ENCODE measurements at regions not wholly inside any gene's neighbourhood (a gene's known extent, or its start where the extent isn't known, plus 50 kb on each side); places are given as distances from the start of the nearest gene placed in this dataset.

- TF ChIP-seq MAX (IDR thresholded peaks at IDR 0.05) (no peak), USF1 (IDR thresholded peaks at IDR 0.05) (no peak), TEAD4 (IDR thresholded peaks at IDR 0.05) (no peak), CREB1 (IDR thresholded peaks at IDR 0.05; ENCODE audit: low read depth) (no peak), NFIC (IDR thresholded peaks at IDR 0.05) (no peak)
Measured at GRCh38 chr2:237196866-237197618, 111.4 kb downstream of the COPS8 start.

- no peak for TF ChIP-seq USF1 (IDR thresholded peaks at IDR 0.05)
- TF ChIP-seq ZBTB7A (IDR thresholded peaks at IDR 0.05; ENCODE audit: low read depth) = no peak
Measured at GRCh38 chr2:237198164-237198855, 112.6 kb downstream of the COPS8 start.

- no peak for TF ChIP-seq TCF12 (IDR thresholded peaks at IDR 0.05; ENCODE audit: low read depth)
- TF ChIP-seq CEBPB (IDR thresholded peaks at IDR 0.05) = no peak
- TF ChIP-seq ZBTB7A (IDR thresholded peaks at IDR 0.05; ENCODE audit: low read depth) = no peak
Measured at GRCh38 chr2:237199082-237199481, 113.4 kb downstream of the COPS8 start.

- no peak for TF ChIP-seq RAD21 (IDR thresholded peaks at IDR 0.05; ENCODE audit: low read depth)
- no peak for TF ChIP-seq CEBPB (IDR thresholded peaks at IDR 0.05)
- no peak for TF ChIP-seq TCF12 (IDR thresholded peaks at IDR 0.05; ENCODE audit: low read depth)
- no peak for TF ChIP-seq TAF1 (IDR thresholded peaks at IDR 0.05; ENCODE audit: low read depth)
- TF ChIP-seq FOXM1 (IDR thresholded peaks at IDR 0.05; ENCODE audit: borderline replicate concordance, low read depth) = no peak
- TF ChIP-seq MAX (IDR thresholded peaks at IDR 0.05) = no peak
- TF ChIP-seq NFIC (IDR thresholded peaks at IDR 0.05) = no peak
- TF ChIP-seq ZBTB7A (IDR thresholded peaks at IDR 0.05; ENCODE audit: low read depth) = no peak
- TF ChIP-seq REST (IDR thresholded peaks at IDR 0.05; ENCODE audit: low read depth) = no peak
- TF ChIP-seq EP300 (IDR thresholded peaks at IDR 0.05; ENCODE audit: borderline replicate concordance) = no peak
- no peak for TF ChIP-seq EGR1 (IDR thresholded peaks at IDR 0.05)
- no peak for TF ChIP-seq USF1 (IDR thresholded peaks at IDR 0.05)
- TF ChIP-seq TEAD4 (IDR thresholded peaks at IDR 0.05) = no peak
- no peak for TF ChIP-seq CREB1 (IDR thresholded peaks at IDR 0.05; ENCODE audit: low read depth)
- no peak for TF ChIP-seq YY1 (IDR thresholded peaks at IDR 0.05; ENCODE audit: low read depth)
Measured at GRCh38 chr2:237199577-237199976, 113.9 kb downstream of the COPS8 start.

- TF ChIP-seq EP300 (IDR thresholded peaks at IDR 0.05; ENCODE audit: borderline replicate concordance) (no peak), CREB1 (IDR thresholded peaks at IDR 0.05; ENCODE audit: low read depth) (no peak), MAX (IDR thresholded peaks at IDR 0.05) (no peak), EGR1 (IDR thresholded peaks at IDR 0.05) (no peak)
Measured at GRCh38 chr2:237200462-237200861, 114.8 kb downstream of the COPS8 start.

GRCh38 chr2:237201461-237202287 lies 116.0 kb downstream of the COPS8 start:
- TF ChIP-seq EGR1 (IDR thresholded peaks at IDR 0.05) = no peak
- TF ChIP-seq RAD21 (IDR thresholded peaks at IDR 0.05; ENCODE audit: low read depth) = no peak
- no peak for TF ChIP-seq CEBPB (IDR thresholded peaks at IDR 0.05)
- no peak for TF ChIP-seq TCF12 (IDR thresholded peaks at IDR 0.05; ENCODE audit: low read depth)
- no peak for TF ChIP-seq ZBTB7A (IDR thresholded peaks at IDR 0.05; ENCODE audit: low read depth)
- TF ChIP-seq FOXM1 (IDR thresholded peaks at IDR 0.05; ENCODE audit: borderline replicate concordance, low read depth) = no peak
- TF ChIP-seq TAF1 (IDR thresholded peaks at IDR 0.05; ENCODE audit: low read depth) = no peak
- no peak for TF ChIP-seq MAX (IDR thresholded peaks at IDR 0.05)
- TF ChIP-seq EP300 (IDR thresholded peaks at IDR 0.05; ENCODE audit: borderline replicate concordance) = no peak
- TF ChIP-seq USF1 (IDR thresholded peaks at IDR 0.05) = no peak
- TF ChIP-seq CREB1 (IDR thresholded peaks at IDR 0.05; ENCODE audit: low read depth) = no peak
- TF ChIP-seq REST (IDR thresholded peaks at IDR 0.05; ENCODE audit: low read depth) = no peak
- TF ChIP-seq NFIC (IDR thresholded peaks at IDR 0.05) = no peak
- no peak for TF ChIP-seq YY1 (IDR thresholded peaks at IDR 0.05; ENCODE audit: low read depth)
